ENCODE measurements at regions not wholly inside any gene's neighbourhood (a gene's known extent, or its start where the extent isn't known, plus 50 kb on each side); places are given as distances from the start of the nearest gene placed in this dataset.

- in situ Hi-C loops (cut with HindIII; ENCODE audit: low pct_unique_long_range_greater_than_20kb, low sequenced_read_pairs) = no loop called here
- no peak for DNase-seq (ENCODE audit: low read depth in 1 of 2, low spot score in 1 of 2)
- TF ChIP-seq JUND (IDR thresholded peaks at IDR 0.05; ENCODE audit: low read depth) = no peak
These were observed 182.5 kb downstream of the GAS1 start for GRCh38 chr9:86764671-86765343.

DNA sequence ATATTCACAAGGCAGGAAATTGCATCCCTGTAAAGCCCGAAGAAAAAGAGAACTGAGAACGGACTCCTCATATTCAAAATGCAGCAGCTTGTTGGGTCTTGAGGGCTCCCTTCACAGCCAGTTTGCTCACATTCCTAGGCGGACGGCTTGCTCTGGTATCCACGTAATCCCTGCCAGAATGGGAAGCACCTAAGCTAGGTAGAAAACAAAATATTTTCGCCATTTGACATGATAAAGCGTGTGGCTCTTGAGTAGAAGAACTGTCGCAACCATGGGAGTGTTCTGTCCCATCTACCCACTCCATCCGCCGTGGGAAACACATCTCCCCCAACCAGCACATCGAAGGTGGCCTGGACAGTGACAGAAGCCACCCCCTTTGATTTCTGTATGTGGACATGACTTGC lies 183.1 kb downstream of the GAS1 start:
- in situ Hi-C loops (cut with HindIII; ENCODE audit: low pct_unique_long_range_greater_than_20kb, low sequenced_read_pairs) = no loop called here
- DNase-seq (ENCODE audit: low read depth in 1 of 2, low spot score in 1 of 2) = peak in 1 of 2 experiments; percentile 12
- no peak for TF ChIP-seq JUND (IDR thresholded peaks at IDR 0.05; ENCODE audit: low read depth)

DNA sequence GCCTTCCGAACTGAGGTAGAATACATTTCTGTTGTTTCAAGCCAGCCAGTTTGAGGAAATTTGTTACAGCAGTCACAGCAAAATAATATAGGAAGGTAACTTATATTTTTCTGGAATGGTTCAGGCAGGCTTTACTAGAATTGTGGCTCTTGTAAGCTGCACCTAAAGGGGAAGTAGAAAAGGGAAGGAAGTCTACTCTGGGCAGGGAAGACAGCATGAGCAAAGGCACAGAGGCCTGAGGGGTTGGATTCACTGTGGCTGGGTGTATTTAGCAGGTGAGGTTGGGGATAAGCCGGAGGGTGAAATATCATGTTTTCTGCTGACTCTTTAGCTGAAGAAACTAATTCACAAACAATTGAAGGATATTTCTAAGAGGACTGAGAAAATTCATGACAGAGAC lies 183.5 kb downstream of the GAS1 start:
- DNase-seq (ENCODE audit: low read depth in 1 of 2, low spot score in 1 of 2) = no peak
- no peak for TF ChIP-seq JUND (IDR thresholded peaks at IDR 0.05; ENCODE audit: low read depth)

GRCh38 chr9:86757382-86757720 lies 190.0 kb downstream of the GAS1 start:
- TF ChIP-seq JUND (IDR thresholded peaks at IDR 0.05; ENCODE audit: low read depth) = no peak
- in situ Hi-C loops (cut with HindIII; ENCODE audit: low pct_unique_long_range_greater_than_20kb, low sequenced_read_pairs) = no loop called here
- DNase-seq (ENCODE audit: low read depth in 1 of 2, low spot score in 1 of 2) = no peak

More for the DNA sequence above, 183.5 kb downstream of the GAS1 start:
- in situ Hi-C loops (cut with HindIII; ENCODE audit: low pct_unique_long_range_greater_than_20kb, low sequenced_read_pairs) = no loop called here

- in situ Hi-C loops (cut with HindIII; ENCODE audit: low pct_unique_long_range_greater_than_20kb, low sequenced_read_pairs) = no loop called here
- TF ChIP-seq JUND (IDR thresholded peaks at IDR 0.05; ENCODE audit: low read depth) = no peak
- DNase-seq (ENCODE audit: low read depth in 1 of 2, low spot score in 1 of 2) = no peak
These were observed 190.5 kb downstream of the GAS1 start for GRCh38 chr9:86756576-86757381.

- TF ChIP-seq JUND (IDR thresholded peaks at IDR 0.05; ENCODE audit: low read depth) = no peak
- DNase-seq (ENCODE audit: low read depth in 1 of 2, low spot score in 1 of 2) = no peak
- in situ Hi-C loops (cut with HindIII; ENCODE audit: low pct_unique_long_range_greater_than_20kb, low sequenced_read_pairs) = no loop called here
These were observed 191.8 kb downstream of the GAS1 start for GRCh38 chr9:86755561-86755941.

- TF ChIP-seq JUND (IDR thresholded peaks at IDR 0.05; ENCODE audit: low read depth) = no peak
- DNase-seq (ENCODE audit: low read depth in 1 of 2, low spot score in 1 of 2) = no peak
- in situ Hi-C loops (cut with HindIII; ENCODE audit: low pct_unique_long_range_greater_than_20kb, low sequenced_read_pairs) = no loop called here
These were observed 192.4 kb downstream of the GAS1 start for GRCh38 chr9:86754581-86755560.

- in situ Hi-C loops (cut with HindIII; ENCODE audit: low pct_unique_long_range_greater_than_20kb, low sequenced_read_pairs) = no loop called here
- TF ChIP-seq JUND (IDR thresholded peaks at IDR 0.05; ENCODE audit: low read depth) = no peak
- no peak for DNase-seq (ENCODE audit: low read depth in 1 of 2, low spot score in 1 of 2)
These were observed 193.5 kb downstream of the GAS1 start for GRCh38 chr9:86753836-86754235.

DNA sequence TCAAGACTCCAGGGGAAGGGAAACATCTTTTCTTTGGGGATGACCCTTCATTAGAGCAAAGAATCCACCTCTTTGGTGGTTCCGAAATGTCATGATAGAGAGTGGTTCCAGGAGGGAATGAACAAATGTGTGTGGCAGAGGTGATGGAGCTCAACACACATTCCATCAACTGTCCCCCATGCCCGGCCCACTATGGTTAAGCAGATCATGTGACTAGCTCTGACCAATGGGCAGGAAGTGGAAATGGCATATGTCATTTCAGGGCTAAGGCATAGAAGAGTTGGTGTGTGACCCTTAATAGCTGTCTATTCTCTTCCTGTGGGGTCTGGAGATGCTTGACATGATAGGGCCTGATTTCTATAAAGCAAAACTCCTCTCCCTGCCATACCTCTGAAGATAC lies 194.6 kb downstream of the GAS1 start:
- DNase-seq (ENCODE audit: low read depth in 1 of 2, low spot score in 1 of 2) = no peak
- no peak for TF ChIP-seq JUND (IDR thresholded peaks at IDR 0.05; ENCODE audit: low read depth)
- in situ Hi-C loops (cut with HindIII; ENCODE audit: low pct_unique_long_range_greater_than_20kb, low sequenced_read_pairs) = no loop called here

- in situ Hi-C loops (cut with HindIII; ENCODE audit: low pct_unique_long_range_greater_than_20kb, low sequenced_read_pairs) = no loop called here
- no peak for TF ChIP-seq JUND (IDR thresholded peaks at IDR 0.05; ENCODE audit: low read depth)
These were observed 195.3 kb downstream of the GAS1 start for GRCh38 chr9:86751956-86752355.

DNA sequence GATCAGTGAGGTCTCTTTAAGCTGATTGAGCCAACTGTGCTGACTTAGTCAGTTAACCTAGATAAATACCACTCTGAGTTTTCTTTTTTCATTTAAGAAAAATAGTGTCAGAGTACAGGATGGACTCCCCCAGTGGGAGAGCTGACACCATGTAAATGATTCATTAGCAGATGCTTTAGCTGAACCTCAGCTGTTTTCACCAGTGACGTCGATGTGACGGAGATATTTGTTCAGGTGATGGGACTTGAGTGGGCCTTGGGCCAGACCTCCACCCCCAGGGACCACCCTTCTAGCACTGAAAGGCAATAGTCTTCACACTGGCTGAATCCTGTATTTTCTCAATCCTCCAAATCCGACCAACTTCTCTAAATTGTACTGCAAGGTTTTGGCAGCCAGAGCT lies 196.1 kb downstream of the GAS1 start:
- in situ Hi-C loops (cut with HindIII; ENCODE audit: low pct_unique_long_range_greater_than_20kb, low sequenced_read_pairs) = no loop called here
- no peak for TF ChIP-seq JUND (IDR thresholded peaks at IDR 0.05; ENCODE audit: low read depth)

More at GRCh38 chr9:86751956-86752355, 195.3 kb downstream of the GAS1 start:
- no peak for DNase-seq (ENCODE audit: low read depth in 1 of 2, low spot score in 1 of 2)

GRCh38 chr9:86749894-86750255 lies 197.4 kb downstream of the GAS1 start:
- DNase-seq (ENCODE audit: low read depth in 1 of 2, low spot score in 1 of 2) = no peak
- in situ Hi-C loops (cut with HindIII; ENCODE audit: low pct_unique_long_range_greater_than_20kb, low sequenced_read_pairs) = no loop called here
- TF ChIP-seq JUND (IDR thresholded peaks at IDR 0.05; ENCODE audit: low read depth) = no peak

More for the DNA sequence above, 196.1 kb downstream of the GAS1 start:
- no peak for DNase-seq (ENCODE audit: low read depth in 1 of 2, low spot score in 1 of 2)

Measured in T47D (cell line).